ENCODE measurements at regions not wholly inside any gene's neighbourhood (a gene's known extent, or its start where the extent isn't known, plus 50 kb on each side); places are given as distances from the start of the nearest gene placed in this dataset.
A peak's percentile ranks its signal among the peaks of the same experiment; 100 is the strongest.

- Histone ChIP-seq H3K79me2 (ENCODE audit: insufficient read depth, low read length) (no peaks in the 10 kb centered on the region), H2AFZ (ENCODE audit: low read depth, low read length, severe bottlenecking) (peak overlapping the region; percentile 49), H3K9me2 (replicated peaks; ENCODE audit: insufficient read depth, low read length) (no peaks in the 10 kb centered on the region), H3K36me3 (ENCODE audit: low read length) (peaks cover 18% of the 10 kb centered on the region), H4K20me1 (ENCODE audit: low read depth, low read length) (no peaks in the 10 kb centered on the region), H3K9me3 (ENCODE audit: insufficient read depth, low read length) (peaks cover 18% of the 10 kb centered on the region; the same call in 1 of the 2 replicates), H3K9ac (ENCODE audit: low read length) (peak overlapping the region; percentile 75), H3K4me2 (ENCODE audit: low read depth, low read length, poor library complexity, severe bottlenecking) (peak overlapping the region; percentile 90), H3F3A (ENCODE audit: insufficient read depth) (peaks cover 49% of the 10 kb centered on the region), H3K27me3 (ENCODE audit: low read length) (no peaks in the 10 kb centered on the region), H3K4me3 (ENCODE audit: insufficient read depth, low read length, poor library complexity, severe bottlenecking) (peak overlapping the region; percentile 58), H3K27ac (ENCODE audit: low read depth, low read length) (peak overlapping the region; percentile 93)
- TF ChIP-seq CTCF (IDR thresholded peaks at IDR 0.05; ENCODE audit: insufficient read depth, low read length, poor library complexity, severe bottlenecking) (no peak), EZH2phosphoT487 (conservative IDR thresholded peaks at IDR 0.05; ENCODE audit: low read length) (no peak)
Measured at GRCh38 chr6:26285143-26286134, 79.6 kb upstream of the BTN3A2 start.

- H3K4me3 ChIP-seq (ENCODE audit: insufficient read depth, low read length, poor library complexity, severe bottlenecking): peak overlapping the region; percentile 58
- H3K27ac ChIP-seq (ENCODE audit: low read depth, low read length): peak overlapping the region; percentile 93
- no peaks in the 10 kb centered on the region for H3K9me2 ChIP-seq (replicated peaks; ENCODE audit: insufficient read depth, low read length)
- H3K79me2 ChIP-seq (ENCODE audit: insufficient read depth, low read length): no peaks in the 10 kb centered on the region
- no peaks in the 10 kb centered on the region for H4K20me1 ChIP-seq (ENCODE audit: low read depth, low read length)
- peak overlapping the region; percentile 90 for H3K4me2 ChIP-seq (ENCODE audit: low read depth, low read length, poor library complexity, severe bottlenecking)
- H2AFZ ChIP-seq (ENCODE audit: low read depth, low read length, severe bottlenecking): peak overlapping the region; percentile 49
- TF ChIP-seq EZH2phosphoT487 (conservative IDR thresholded peaks at IDR 0.05; ENCODE audit: low read length): no peak
- TF ChIP-seq CTCF (IDR thresholded peaks at IDR 0.05; ENCODE audit: insufficient read depth, low read length, poor library complexity, severe bottlenecking): no peak
- peaks cover 18% of the 10 kb centered on the region; the same call in 1 of the 2 replicates for H3K9me3 ChIP-seq (ENCODE audit: insufficient read depth, low read length)
- H3K9ac ChIP-seq (ENCODE audit: low read length): peak overlapping the region; percentile 75
- H3K36me3 ChIP-seq (ENCODE audit: low read length): peaks cover 18% of the 10 kb centered on the region
- H3F3A ChIP-seq (ENCODE audit: insufficient read depth): peaks cover 46% of the 10 kb centered on the region
- no peaks in the 10 kb centered on the region for H3K27me3 ChIP-seq (ENCODE audit: low read length)
Measured at GRCh38 chr6:26286168-26286877, 78.7 kb upstream of the BTN3A2 start.

GRCh38 chr6:26288155-26288554 lies 76.8 kb upstream of the BTN3A2 start:
- H3K9me2 ChIP-seq (replicated peaks; ENCODE audit: insufficient read depth, low read length): no peaks in the 10 kb centered on the region
- no peaks in the 10 kb centered on the region for H3K79me2 ChIP-seq (ENCODE audit: insufficient read depth, low read length)
- H3K27me3 ChIP-seq (ENCODE audit: low read length): no peaks in the 10 kb centered on the region
- peaks cover 18% of the 10 kb centered on the region for H3K36me3 ChIP-seq (ENCODE audit: low read length)
- no peak overlapping the region for H3K27ac ChIP-seq (ENCODE audit: low read depth, low read length)
- peaks cover 31% of the 10 kb centered on the region for H3F3A ChIP-seq (ENCODE audit: insufficient read depth)
- no peak overlapping the region for H3K4me3 ChIP-seq (ENCODE audit: insufficient read depth, low read length, poor library complexity, severe bottlenecking)
- no peak overlapping the region for H3K4me2 ChIP-seq (ENCODE audit: low read depth, low read length, poor library complexity, severe bottlenecking)
- no peak overlapping the region for H3K9ac ChIP-seq (ENCODE audit: low read length)
- H2AFZ ChIP-seq (ENCODE audit: low read depth, low read length, severe bottlenecking): no peak overlapping the region
- no peaks in the 10 kb centered on the region for H4K20me1 ChIP-seq (ENCODE audit: low read depth, low read length)
- H3K9me3 ChIP-seq (ENCODE audit: insufficient read depth, low read length): peaks cover 18% of the 10 kb centered on the region; the same call in 1 of the 2 replicates
- TF ChIP-seq EZH2phosphoT487 (conservative IDR thresholded peaks at IDR 0.05; ENCODE audit: low read length) (no peak), CTCF (IDR thresholded peaks at IDR 0.05; ENCODE audit: insufficient read depth, low read length, poor library complexity, severe bottlenecking) (no peak)

Data from SU-DHL-6 (cell line).